Adrenal gland (tissue), 9 donors: ENCODE measurements at regions not wholly inside any gene's neighbourhood (a gene's known extent, or its start where the extent isn't known, plus 50 kb on each side); places are given as distances from the start of the nearest gene placed in this dataset.

Source experiments
- DNase-seq, 7 donors: peaks; one replicate each; pipeline ENCODE4 v3.0.0-alpha.2; 2019 to 2020
- H3K27ac ChIP-seq, 5 donors: fragments of 200-600 bp; sonication (generic) in 4 of 5; 1 replicate in 3 of 5; 2 replicates in 2 of 5; pipeline versions ENCODE4 v1.5.1 to v1.8.0; 2016 to 2020; ENCODE audit warnings: mild to moderate bottlenecking in 1 of 5
- H3K27me3 ChIP-seq: fragments of 200-600 bp; 2 replicates; pipeline ENCODE4 v1.8.0; 2021
- H3K36me3 ChIP-seq, 2 donors: fragments of 200-600 bp; replicated peaks in 1 of 2; 1 replicate in 1 of 2; 2 replicates in 1 of 2; pipeline versions ENCODE4 v1.5.1 to v1.8.0; 2018 to 2022
- H3K4me1 ChIP-seq, 2 donors: fragments of 200-600 bp; replicated peaks in 1 of 2; 1 replicate in 1 of 2; 2 replicates in 1 of 2; pipeline versions ENCODE4 v1.5.1 to v1.8.0; 2018 to 2021
- H3K4me3 ChIP-seq, 4 donors: fragments of 200-600 bp; sonication (generic) in 3 of 4; one replicate each; pipeline ENCODE4 v1.5.1; 2016 to 2018
- H3K9me3 ChIP-seq, 3 donors: fragments of 200-600 bp; sonication (generic) in 1 of 3; replicated peaks in 1 of 3; 1 replicate in 2 of 3; 2 replicates in 1 of 3; pipeline versions ENCODE4 v1.5.1 to v1.8.0; 2016 to 2021
- CTCF ChIP-seq, 6 experiments: fragments of 450-650 bp in 4 of 6; fragments of 200-600 bp in 2 of 6; sonication (generic) in 1 of 6; IDR thresholded peaks; 1 replicate in 5 of 6; 2 replicates in 1 of 6; pipeline versions ENCODE4 v1.5.1 to v1.8.0; 2016 to 2021; ENCODE audit warnings: antibody characterized with exemption in 6 of 6, mild to moderate bottlenecking in 2 of 6, moderate library complexity in 1 of 6
- POLR2A ChIP-seq, 2 donors: fragments of 450-650 bp; IDR thresholded peaks; one replicate each; pipeline ENCODE4 v1.6.1; 2017; ENCODE audit warnings: antibody characterized with exemption in 2 of 2, mild to moderate bottlenecking in 2 of 2, moderate library complexity in 1 of 2
- WGBS, 4 donors: extraction: QIAGEN DNeasy Blood & Tissue Kit in 2 of 4; methylation state at CpG; one replicate each; pipeline versions ENCODE4 v1.1.5 to v1.1.7; 2013 to 2017; 5-methylcytosine and 5-hydroxymethylcytosine counted together
- intact Hi-C, 2 donors: fragments of 100-400 bp; cut with DNase I; formaldehyde crosslinking; loops; one replicate each; pipeline versions ENCODE4 v1.14.1 to v1.15.0; 2022 to 2023
- donor health status: healthy with polysubstance abuse.
- donor health status: Bipolar disorder and iron deficiency.
- donor health status: DM: yes; HTN: yes; CAD: no.
- donor health status: DM: no; HTN: no; CAD: no.
- donor health status: DM: no; HTN: no; CAD: no.

GRCh38 chr20:41900201-41900691 lies 282.1 kb upstream of the CHD6 start:
- H3K27me3 ChIP-seq = no peaks in the 10 kb centered on the region
- H3K36me3 ChIP-seq = no peaks in the 10 kb centered on the region
- 68 to 76% (median 69%) methylated on average over 4 of the region's 4 CpGs for WGBS, 4 donors
- DNase-seq = no peak
- no peak overlapping the region for H3K4me3 ChIP-seq
- TF ChIP-seq POLR2A (IDR thresholded peaks at IDR 0.05) = no peak
- no peak for TF ChIP-seq CTCF (IDR thresholded peaks at IDR 0.05)
- H3K9me3 ChIP-seq = no peaks in the 10 kb centered on the region
- H3K4me1 ChIP-seq = no peaks in the 10 kb centered on the region
- intact Hi-C loops = no loop called here
- H3K27ac ChIP-seq = no peak overlapping the region

GRCh38 chr20:41897708-41898107 lies 279.5 kb upstream of the CHD6 start:
- no peak for DNase-seq
- no peaks in the 10 kb centered on the region for H3K9me3 ChIP-seq
- no peaks in the 10 kb centered on the region for H3K27me3 ChIP-seq
- WGBS, 4 donors = 73 to 86% (median 80%) methylated on average over 5 of the region's 5 CpGs
- TF ChIP-seq CTCF (IDR thresholded peaks at IDR 0.05) (no peak), POLR2A (IDR thresholded peaks at IDR 0.05) (no peak)
- H3K4me3 ChIP-seq = no peak overlapping the region
- no peaks in the 10 kb centered on the region for H3K36me3 ChIP-seq
- intact Hi-C loops = no loop called here
- no peak overlapping the region for H3K27ac ChIP-seq
- H3K4me1 ChIP-seq = no peaks in the 10 kb centered on the region

- Histone ChIP-seq H3K27me3 (no peaks in the 10 kb centered on the region), H3K27ac (no peak overlapping the region), H3K9me3 (no peaks in the 10 kb centered on the region), H3K4me1 (no peaks in the 10 kb centered on the region), H3K4me3 (no peak overlapping the region), H3K36me3 (no peaks in the 10 kb centered on the region)
- no peak for TF ChIP-seq POLR2A (IDR thresholded peaks at IDR 0.05)
- no peak for TF ChIP-seq CTCF (IDR thresholded peaks at IDR 0.05)
- no peak for DNase-seq
- intact Hi-C loops = no loop called here
- WGBS, 4 donors = 41 to 47% (median 41%) methylated on average over 5 of the region's 5 CpGs
Measured at GRCh38 chr20:41895241-41896032, 277.3 kb upstream of the CHD6 start.

GRCh38 chr20:41894255-41894963 lies 276.2 kb upstream of the CHD6 start:
- TF ChIP-seq POLR2A (IDR thresholded peaks at IDR 0.05) (no peak), CTCF (IDR thresholded peaks at IDR 0.05) (no peak)
- Histone ChIP-seq H3K4me3 (no peak overlapping the region), H3K27ac (no peak overlapping the region), H3K4me1 (no peaks in the 10 kb centered on the region), H3K36me3 (no peaks in the 10 kb centered on the region), H3K9me3 (no peaks in the 10 kb centered on the region), H3K27me3 (no peaks in the 10 kb centered on the region)
- DNase-seq = no peak
- WGBS, 4 donors = 73 to 86% (median 83%) methylated on average over 10 of the region's 10 CpGs
- intact Hi-C loops = no loop called here
